Neural progenitor cell (in vitro differentiated cells): ENCODE measurements at regions not wholly inside any gene's neighbourhood (a gene's known extent, or its start where the extent isn't known, plus 50 kb on each side); places are given as distances from the start of the nearest gene placed in this dataset.

Source experiments
- DNase-seq: peaks from one replicate; pipeline ENCODE4 v3.0.0-alpha.2; 2016; ENCODE audit warnings: low spot score
- H2AFZ ChIP-seq: fragments of 200-600 bp; sonication (generic); replicated peaks from 2 replicates; pipeline ENCODE4 v1.6.1; 2016; ENCODE audit warnings: antibody characterized with exemption
- H3F3A ChIP-seq: fragments of 200-600 bp; sonication (generic); 2 replicates; pipeline ENCODE4 v1.6.1; 2016; ENCODE audit warnings: antibody characterized with exemption, low read depth
- H3K27ac ChIP-seq: fragments of 200-600 bp; sonication (generic); 2 replicates; pipeline ENCODE4 v1.5.1; 2016; ENCODE audit warnings: mild to moderate bottlenecking
- H3K27me3 ChIP-seq: fragments of 200-600 bp; sonication (generic); 2 replicates; pipeline ENCODE4 v1.6.1; 2016; ENCODE audit warnings: mild to moderate bottlenecking, moderate library complexity
- H3K36me3 ChIP-seq: fragments of 200-600 bp; sonication (generic); 2 replicates; pipeline ENCODE4 v1.5.1; 2016
- H3K4me1 ChIP-seq: fragments of 200-600 bp; sonication (generic); 2 replicates; pipeline ENCODE4 v1.6.1; 2016; ENCODE audit warnings: mixed run types
- H3K4me2 ChIP-seq: fragments of 200-600 bp; sonication (generic); 2 replicates; pipeline ENCODE4 v1.6.1; 2016
- H3K4me3 ChIP-seq: fragments of 200-600 bp; sonication (generic); 2 replicates; pipeline ENCODE4 v1.5.1; 2016
- H3K79me2 ChIP-seq: fragments of 200-600 bp; sonication (generic); 2 replicates; pipeline ENCODE4 v1.6.1; 2016; ENCODE audit warnings: low read depth
- H3K9ac ChIP-seq: fragments of 200-600 bp; sonication (generic); 2 replicates; pipeline ENCODE4 v1.6.1; 2016
- H3K9me3 ChIP-seq: fragments of 200-600 bp; sonication (generic); 2 replicates; pipeline ENCODE4 v1.5.1; 2016; ENCODE audit warnings: low read depth
- H4K20me1 ChIP-seq: fragments of 200-600 bp; sonication (generic); 2 replicates; pipeline ENCODE4 v1.6.1; 2016; ENCODE audit warnings: low read depth
- H3K27ac Mint-ChIP-seq: 3 replicates; pipeline ENCODE4 v1.8.0; 2021; ENCODE audit warnings: mixed read lengths
- H3K27me3 Mint-ChIP-seq: 2 replicates; pipeline ENCODE4 v1.8.0; 2022; ENCODE audit warnings: low read depth, mild to moderate bottlenecking, inconsistent platforms, moderate library complexity, mixed read lengths; ENCODE audit not compliant: insufficient read depth
- H3K36me3 Mint-ChIP-seq: 3 replicates; pipeline ENCODE4 v1.8.0; 2021; ENCODE audit warnings: mixed read lengths
- H3K4me1 Mint-ChIP-seq: 3 replicates; pipeline ENCODE4 v1.8.0; 2021; ENCODE audit warnings: mixed read lengths
- H3K4me3 Mint-ChIP-seq: 3 replicates; pipeline ENCODE4 v1.8.0; 2021; ENCODE audit warnings: mild to moderate bottlenecking, moderate library complexity, mixed read lengths
- H3K9me3 Mint-ChIP-seq: 3 replicates; pipeline ENCODE4 v1.8.0; 2020; ENCODE audit warnings: mixed read lengths
- EZH2 ChIP-seq: fragments of 200-600 bp; sonication (generic); IDR thresholded peaks from 2 replicates; pipeline ENCODE4 v1.6.1; 2017; ENCODE audit warnings: antibody characterized with exemption, mild to moderate bottlenecking, moderate library complexity
- EZH2phosphoT487 ChIP-seq: fragments of 200-600 bp; sonication (generic); IDR thresholded peaks from 2 replicates; pipeline ENCODE4 v1.6.1; 2017; ENCODE audit warnings: antibody characterized with exemption
- TF ChIP-seq, protein P1 (sequence below): fragments of 200-600 bp; sonication (generic); IDR thresholded peaks from 2 replicates; pipeline ENCODE4 v1.5.1; 2017; ENCODE audit warnings: antibody characterized with exemption, mild to moderate bottlenecking

DNA sequence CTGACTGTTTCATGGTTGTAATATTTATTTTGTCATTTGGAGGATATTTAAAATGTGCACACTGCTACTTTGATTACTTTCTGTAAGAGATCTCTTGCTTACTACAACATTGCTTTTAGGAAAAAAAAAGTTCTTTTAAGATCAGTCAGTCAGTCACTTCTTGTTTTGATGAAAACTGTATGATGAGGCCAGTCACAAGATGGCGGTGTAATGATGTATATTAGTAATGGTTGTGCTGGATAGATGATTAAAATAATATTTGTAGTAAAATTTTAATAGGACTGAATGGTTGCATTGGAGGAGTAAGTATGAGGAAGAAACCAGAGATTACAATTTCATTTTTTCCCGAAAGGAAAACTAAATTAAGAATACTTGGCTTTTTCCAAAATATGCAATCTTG lies 2411.1 kb downstream of the PCDH9 start:
- H3K36me3 ChIP-seq = no peaks in the 10 kb centered on the region
- H2AFZ ChIP-seq = no peak overlapping the region
- H3K9me3 Mint-ChIP-seq = no peaks in the 10 kb centered on the region
- no peak for TF ChIP-seq EZH2phosphoT487
- TF ChIP-seq EZH2 = no peak
- TF ChIP-seq, protein P1, sequence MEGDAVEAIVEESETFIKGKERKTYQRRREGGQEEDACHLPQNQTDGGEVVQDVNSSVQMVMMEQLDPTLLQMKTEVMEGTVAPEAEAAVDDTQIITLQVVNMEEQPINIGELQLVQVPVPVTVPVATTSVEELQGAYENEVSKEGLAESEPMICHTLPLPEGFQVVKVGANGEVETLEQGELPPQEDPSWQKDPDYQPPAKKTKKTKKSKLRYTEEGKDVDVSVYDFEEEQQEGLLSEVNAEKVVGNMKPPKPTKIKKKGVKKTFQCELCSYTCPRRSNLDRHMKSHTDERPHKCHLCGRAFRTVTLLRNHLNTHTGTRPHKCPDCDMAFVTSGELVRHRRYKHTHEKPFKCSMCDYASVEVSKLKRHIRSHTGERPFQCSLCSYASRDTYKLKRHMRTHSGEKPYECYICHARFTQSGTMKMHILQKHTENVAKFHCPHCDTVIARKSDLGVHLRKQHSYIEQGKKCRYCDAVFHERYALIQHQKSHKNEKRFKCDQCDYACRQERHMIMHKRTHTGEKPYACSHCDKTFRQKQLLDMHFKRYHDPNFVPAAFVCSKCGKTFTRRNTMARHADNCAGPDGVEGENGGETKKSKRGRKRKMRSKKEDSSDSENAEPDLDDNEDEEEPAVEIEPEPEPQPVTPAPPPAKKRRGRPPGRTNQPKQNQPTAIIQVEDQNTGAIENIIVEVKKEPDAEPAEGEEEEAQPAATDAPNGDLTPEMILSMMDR = no peak
- no peak overlapping the region for H3K27ac ChIP-seq
- no peak for DNase-seq
- no peaks in the 10 kb centered on the region for H3F3A ChIP-seq
- no peaks in the 10 kb centered on the region for H3K27me3 Mint-ChIP-seq
- no peak overlapping the region for H3K27ac Mint-ChIP-seq
- no peak overlapping the region for H3K4me3 Mint-ChIP-seq
- H3K4me2 ChIP-seq = no peak overlapping the region
- no peaks in the 10 kb centered on the region for H3K4me1 Mint-ChIP-seq
- H3K36me3 Mint-ChIP-seq = no peaks in the 10 kb centered on the region
- H3K4me1 ChIP-seq = no peaks in the 10 kb centered on the region
- no peak overlapping the region for H3K9ac ChIP-seq
- H3K79me2 ChIP-seq = no peaks in the 10 kb centered on the region
- no peaks in the 10 kb centered on the region for H3K27me3 ChIP-seq
- no peaks in the 10 kb centered on the region for H3K9me3 ChIP-seq
- no peaks in the 10 kb centered on the region for H4K20me1 ChIP-seq
- H3K4me3 ChIP-seq = no peak overlapping the region

DNA sequence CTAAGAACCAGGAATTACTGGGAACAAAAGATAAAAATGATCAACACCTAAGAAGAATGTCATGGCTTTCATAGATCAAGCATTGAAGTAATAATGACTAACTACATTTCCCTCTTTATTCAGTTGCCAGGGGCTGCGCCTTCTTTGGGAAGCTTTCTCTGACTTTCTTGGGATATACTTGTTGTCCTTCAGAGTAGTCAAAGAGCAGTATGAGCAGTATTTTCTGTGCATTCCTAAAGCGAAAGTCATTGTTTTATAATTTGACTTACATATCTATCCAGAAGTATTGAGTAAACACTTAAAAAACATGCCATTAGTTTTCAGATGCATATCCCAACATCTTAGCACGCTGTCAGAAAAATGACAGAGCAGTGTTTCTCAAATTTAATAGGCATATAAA lies 2412.4 kb downstream of the PCDH9 start:
- Histone ChIP-seq H2AFZ (no peak overlapping the region), H4K20me1 (no peaks in the 10 kb centered on the region), H3K27ac (no peak overlapping the region), H3F3A (no peaks in the 10 kb centered on the region), H3K9me3 (no peaks in the 10 kb centered on the region), H3K36me3 (no peaks in the 10 kb centered on the region), H3K4me3 (no peak overlapping the region), H3K27me3 (no peaks in the 10 kb centered on the region), H3K79me2 (no peaks in the 10 kb centered on the region), H3K4me2 (no peak overlapping the region), H3K4me1 (no peaks in the 10 kb centered on the region), H3K9ac (no peak overlapping the region)
- DNase-seq = no peak
- H3K4me3 Mint-ChIP-seq = no peak overlapping the region
- no peaks in the 10 kb centered on the region for H3K9me3 Mint-ChIP-seq
- TF ChIP-seq, protein P1 = no peak
- TF ChIP-seq EZH2phosphoT487 (no peak), EZH2 (no peak)
- no peaks in the 10 kb centered on the region for H3K4me1 Mint-ChIP-seq
- H3K27ac Mint-ChIP-seq = no peak overlapping the region
- H3K36me3 Mint-ChIP-seq = no peaks in the 10 kb centered on the region
- no peaks in the 10 kb centered on the region for H3K27me3 Mint-ChIP-seq

DNA sequence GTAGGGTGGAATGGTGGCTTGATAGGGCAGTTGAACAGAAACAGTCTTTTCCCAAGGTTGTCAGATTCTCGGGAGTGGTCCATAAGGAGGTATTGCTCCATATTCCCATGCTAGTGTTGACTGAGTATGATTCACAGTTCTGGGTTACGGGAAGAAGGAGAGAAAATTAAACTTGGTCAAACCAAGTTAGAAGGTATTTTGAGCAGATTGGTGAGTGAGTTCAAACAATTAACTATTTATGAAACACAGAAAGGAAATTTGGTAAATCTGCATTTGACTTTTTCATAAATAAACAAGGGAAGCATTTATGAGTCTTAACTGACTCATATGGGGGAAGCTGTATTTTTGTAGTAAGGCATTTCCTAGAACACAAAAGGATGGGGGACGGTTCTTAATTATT lies 2419.4 kb downstream of the PCDH9 start:
- H3K4me1 Mint-ChIP-seq = no peaks in the 10 kb centered on the region
- peaks cover 8% of the 10 kb centered on the region for H3K27me3 Mint-ChIP-seq
- Histone ChIP-seq H3K4me2 (no peak overlapping the region), H3K79me2 (no peaks in the 10 kb centered on the region), H3K4me1 (no peaks in the 10 kb centered on the region), H2AFZ (no peak overlapping the region), H3K4me3 (no peak overlapping the region), H3K9me3 (no peaks in the 10 kb centered on the region), H3F3A (no peaks in the 10 kb centered on the region), H3K9ac (no peak overlapping the region), H3K36me3 (no peaks in the 10 kb centered on the region), H3K27me3 (no peaks in the 10 kb centered on the region), H4K20me1 (no peaks in the 10 kb centered on the region), H3K27ac (no peak overlapping the region)
- DNase-seq = no peak
- H3K27ac Mint-ChIP-seq = no peak overlapping the region
- H3K4me3 Mint-ChIP-seq = no peak overlapping the region
- peaks cover 8% of the 10 kb centered on the region for H3K36me3 Mint-ChIP-seq
- H3K9me3 Mint-ChIP-seq = peaks cover 22% of the 10 kb centered on the region
- TF ChIP-seq EZH2 (no peak), EZH2phosphoT487 (no peak)

DNA sequence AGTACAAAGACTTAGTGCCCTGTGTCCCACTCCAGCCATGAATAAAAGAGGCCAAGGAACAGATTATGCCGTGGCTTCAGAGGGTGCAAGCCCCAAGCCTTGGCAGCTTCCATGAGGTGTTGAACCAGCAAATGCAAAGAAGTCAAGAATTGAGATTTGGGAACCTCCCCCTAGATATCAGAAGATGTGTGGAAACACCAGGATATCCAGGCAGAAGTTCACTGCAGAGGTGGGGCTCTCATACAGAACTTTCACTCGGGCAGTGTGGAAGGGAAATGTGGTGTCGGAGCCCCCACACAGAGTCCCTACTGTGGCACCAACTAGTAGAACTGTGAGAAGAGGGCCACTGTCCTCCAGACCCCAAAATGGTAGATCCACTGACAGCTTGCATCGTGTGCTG lies 2421.4 kb downstream of the PCDH9 start:
- H3K27me3 Mint-ChIP-seq = peaks cover 8% of the 10 kb centered on the region
- Histone ChIP-seq H3K9me3 (no peaks in the 10 kb centered on the region), H3F3A (no peaks in the 10 kb centered on the region), H3K27me3 (no peaks in the 10 kb centered on the region), H3K4me3 (no peak overlapping the region), H3K9ac (no peak overlapping the region), H3K4me1 (no peaks in the 10 kb centered on the region), H4K20me1 (no peaks in the 10 kb centered on the region), H2AFZ (no peak overlapping the region), H3K36me3 (no peaks in the 10 kb centered on the region), H3K27ac (no peak overlapping the region), H3K79me2 (no peaks in the 10 kb centered on the region), H3K4me2 (no peak overlapping the region)
- peaks cover 22% of the 10 kb centered on the region for H3K9me3 Mint-ChIP-seq
- DNase-seq = no peak
- H3K27ac Mint-ChIP-seq = no peak overlapping the region
- TF ChIP-seq EZH2 (no peak), EZH2phosphoT487 (no peak)
- TF ChIP-seq, protein P1 = no peak
- H3K4me1 Mint-ChIP-seq = no peaks in the 10 kb centered on the region
- peaks cover 8% of the 10 kb centered on the region for H3K36me3 Mint-ChIP-seq
- no peak overlapping the region for H3K4me3 Mint-ChIP-seq
